GM19463 (cell line): ENCODE measurements at regions not wholly inside any gene's neighbourhood (a gene's known extent, or its start where the extent isn't known, plus 50 kb on each side); places are given as distances from the start of the nearest gene placed in this dataset.

ENCODE experiments used
- ATAC-seq: cut with Tn5 transposase; IDR thresholded peaks from one replicate; pipeline ENCODE4 v1.9.1; 2021; ENCODE audit warnings: mild to moderate bottlenecking, moderate library complexity; ENCODE audit not compliant: unreplicated experiment

DNA sequence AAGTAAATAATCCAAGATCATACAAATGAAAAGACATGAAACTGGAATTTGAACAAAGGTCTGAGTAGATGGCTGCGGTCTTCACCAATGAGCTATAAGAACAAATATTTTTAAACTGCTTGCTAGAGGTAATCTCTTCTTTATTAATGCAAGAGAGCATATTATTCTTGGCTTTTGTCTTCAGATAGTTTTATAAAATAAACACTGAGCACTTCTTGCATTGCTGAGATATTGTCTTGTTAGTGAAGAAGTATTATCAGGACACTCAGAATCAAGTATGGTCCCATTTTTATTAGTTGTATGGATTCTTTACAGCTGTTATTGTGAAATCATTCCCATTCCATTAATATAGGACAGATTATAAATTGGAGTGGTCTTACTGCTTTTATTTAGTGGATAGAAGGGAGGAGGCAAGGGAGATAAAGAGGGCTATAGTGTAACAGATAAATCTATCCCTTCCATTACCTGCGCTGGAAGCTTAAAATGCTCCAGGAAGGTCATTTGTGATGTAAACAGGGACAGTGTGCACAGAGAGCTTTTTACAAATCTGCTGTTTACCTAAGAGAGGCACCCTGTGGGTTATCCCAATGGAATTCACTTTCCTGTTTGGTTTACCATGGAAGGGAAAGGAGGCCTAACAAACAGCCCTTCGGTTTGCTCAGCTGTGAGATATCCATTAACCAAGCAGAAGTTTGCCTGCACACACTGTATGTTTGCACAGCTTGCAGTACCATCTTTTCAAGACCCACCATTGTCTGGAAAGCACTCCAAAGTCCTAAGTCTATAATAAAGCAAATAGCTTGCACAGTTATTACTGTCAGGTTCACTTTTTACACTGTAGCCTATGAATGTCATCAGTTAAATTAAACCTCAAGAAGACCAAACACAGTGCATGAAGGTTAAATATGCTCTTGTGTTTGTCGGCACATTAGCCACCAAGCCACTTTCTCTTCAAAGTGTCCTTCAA lies 347.7 kb upstream of the TGFBR2 start:
- no peak for ATAC-seq

DNA sequence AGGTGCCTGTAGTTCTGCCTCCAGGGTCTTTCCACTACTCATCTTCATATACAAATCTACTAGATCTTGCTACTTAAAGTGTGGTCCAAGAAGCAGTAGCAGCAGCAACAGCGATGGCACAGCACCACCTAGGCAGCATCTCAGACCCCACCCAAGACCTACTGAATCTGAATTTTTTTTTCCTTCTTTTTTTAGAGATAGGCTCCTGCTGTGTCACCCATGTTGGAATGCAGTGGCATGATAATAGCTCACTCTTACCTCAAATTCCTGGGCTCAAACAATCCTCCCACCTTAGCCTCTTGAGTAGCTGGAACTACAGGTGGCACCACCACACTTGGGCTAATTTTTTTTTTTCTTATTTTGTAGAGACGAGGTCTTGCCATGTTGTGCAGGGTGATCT lies 346.7 kb upstream of the TGFBR2 start:
- no peak for ATAC-seq

DNA sequence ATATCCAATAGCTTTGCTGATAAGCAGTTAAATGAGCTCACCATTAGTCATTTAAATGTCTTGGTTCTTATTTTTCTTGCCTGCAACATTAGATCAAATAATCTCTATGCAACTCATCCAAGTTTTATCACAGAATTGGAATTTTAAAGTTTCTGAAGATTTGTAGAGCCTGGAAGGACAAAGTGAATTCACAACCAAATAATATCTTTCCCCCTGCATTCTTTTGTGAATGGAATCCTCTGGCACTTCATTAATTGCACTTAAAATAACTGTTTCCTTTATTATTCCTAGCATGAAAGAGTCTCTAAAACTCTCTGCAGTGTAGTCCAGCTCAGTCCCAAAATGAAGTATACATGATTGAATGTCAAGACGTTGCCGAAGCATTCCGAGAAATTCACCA lies 345.6 kb upstream of the TGFBR2 start:
- no peak for ATAC-seq

DNA sequence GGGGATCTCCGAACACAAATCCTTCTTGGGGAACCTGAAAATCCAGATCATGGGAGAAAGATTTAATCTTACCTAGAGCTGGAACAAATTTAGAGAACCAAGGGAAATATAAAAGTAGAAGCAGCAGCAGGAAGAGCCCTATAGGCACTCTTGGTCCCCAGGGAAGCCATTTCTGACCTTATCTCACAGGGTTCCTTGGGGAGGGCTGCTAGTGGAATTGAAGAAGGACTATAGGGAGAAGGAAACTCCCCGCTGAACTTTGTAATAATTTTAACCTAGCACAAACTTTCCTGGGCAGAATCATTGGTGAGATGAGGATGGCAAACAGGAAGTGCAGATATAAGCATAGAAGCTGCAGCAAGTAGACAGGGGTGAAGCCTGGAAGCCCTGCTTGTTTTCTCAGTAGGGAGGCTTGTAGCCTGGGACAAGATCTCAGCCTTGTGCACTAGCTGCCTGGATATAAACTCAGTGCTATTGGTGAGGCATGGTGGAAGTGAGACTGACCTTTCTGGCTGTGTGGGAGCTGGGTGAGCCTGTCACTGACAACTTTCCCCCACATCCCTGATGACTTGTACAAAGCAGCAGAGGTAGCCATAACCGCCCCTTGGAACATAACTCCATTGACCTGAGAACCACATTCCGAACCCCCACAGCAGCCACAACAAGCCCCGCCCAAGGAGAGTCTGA lies 343.0 kb upstream of the TGFBR2 start:
- ATAC-seq, result no peak

DNA sequence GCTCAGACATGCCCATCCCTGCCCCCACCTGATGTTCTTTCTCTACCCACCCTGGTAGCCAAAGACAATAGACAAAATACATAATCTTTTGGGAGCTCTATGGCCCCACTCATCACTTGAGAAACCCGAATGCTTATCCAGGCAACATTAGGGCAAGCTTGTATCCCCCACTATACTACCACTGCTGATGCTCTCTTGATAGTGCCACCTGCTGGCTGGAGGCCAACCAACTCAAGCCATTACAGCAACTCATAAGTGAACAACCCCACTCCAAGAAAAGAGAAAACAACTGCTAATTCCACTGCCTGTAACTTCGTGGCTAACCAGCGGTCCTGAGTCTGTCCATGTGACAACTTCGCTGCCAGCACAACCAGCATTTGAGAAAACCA lies 342.5 kb upstream of the TGFBR2 start:
- ATAC-seq, result no peak

DNA sequence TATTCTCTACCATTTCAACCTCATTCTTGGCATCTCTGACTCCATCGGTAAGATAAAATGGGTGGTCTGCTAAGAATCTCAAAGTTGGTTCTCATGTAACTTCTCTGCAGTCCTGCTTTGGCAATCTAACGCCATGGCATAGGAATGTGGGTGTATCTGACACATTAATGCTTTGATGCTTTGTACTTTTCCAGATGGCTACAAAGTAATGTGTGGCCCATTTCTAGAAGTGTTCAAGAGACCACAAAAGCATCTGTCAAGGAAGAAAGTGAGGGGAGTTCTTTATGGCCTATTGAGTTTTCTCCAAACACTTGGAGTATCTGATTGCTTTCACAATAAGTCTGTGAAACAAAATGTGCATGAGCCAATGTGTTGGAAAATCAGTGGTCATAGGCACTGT lies 339.9 kb upstream of the TGFBR2 start:
- no peak for ATAC-seq

DNA sequence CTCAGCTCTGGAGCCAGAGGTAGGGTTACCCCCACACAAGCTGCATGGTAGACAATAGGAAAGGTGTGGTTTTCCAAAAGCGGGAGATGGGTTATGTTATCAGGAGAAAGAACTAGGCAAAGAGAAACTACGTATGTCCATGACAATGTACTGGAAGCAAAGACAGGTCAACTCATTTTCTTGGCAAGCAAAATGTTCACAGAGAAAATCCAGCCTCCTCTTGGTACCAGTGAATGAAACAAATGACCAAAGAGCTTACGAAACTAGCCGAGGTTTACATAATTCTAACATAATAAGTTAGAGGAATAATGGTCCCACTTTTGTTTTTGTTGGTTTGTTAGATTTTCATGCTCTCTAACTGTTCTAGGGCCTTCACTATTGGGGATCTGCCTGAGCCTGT lies 338.1 kb upstream of the TGFBR2 start:
- no peak for ATAC-seq

DNA sequence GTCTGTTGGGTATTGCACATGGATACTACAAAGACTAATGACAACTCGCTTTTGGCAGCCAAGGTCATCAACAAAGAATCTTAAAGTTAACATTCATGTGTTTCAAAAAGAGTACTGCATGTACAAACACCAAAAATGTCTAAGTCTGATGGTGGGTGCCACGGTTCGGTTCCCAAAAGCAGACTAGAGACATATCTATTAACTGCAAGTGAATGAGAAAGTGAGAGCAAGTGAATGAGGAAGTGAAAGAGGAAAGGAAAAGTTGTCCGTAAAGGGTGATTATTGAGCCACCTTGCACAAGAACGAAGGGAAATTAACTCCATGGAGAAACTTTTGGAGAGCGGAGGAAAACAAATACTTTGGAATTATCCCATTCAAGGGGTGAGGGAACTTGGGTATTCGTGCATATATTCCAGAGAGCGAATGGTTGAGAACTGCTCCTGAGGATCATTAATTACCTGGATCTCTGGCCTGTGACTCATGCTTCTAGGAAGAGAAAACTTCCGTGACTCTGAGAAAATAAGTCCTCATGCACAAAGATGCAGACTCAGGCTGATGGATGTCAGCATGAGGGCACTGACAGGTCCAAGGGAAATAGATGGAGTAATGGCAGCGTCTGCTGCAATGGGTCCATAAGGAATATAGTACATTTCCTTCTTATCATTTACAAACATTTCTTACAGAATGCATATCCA lies 336.5 kb upstream of the TGFBR2 start:
- peak; percentile 78 for ATAC-seq

DNA sequence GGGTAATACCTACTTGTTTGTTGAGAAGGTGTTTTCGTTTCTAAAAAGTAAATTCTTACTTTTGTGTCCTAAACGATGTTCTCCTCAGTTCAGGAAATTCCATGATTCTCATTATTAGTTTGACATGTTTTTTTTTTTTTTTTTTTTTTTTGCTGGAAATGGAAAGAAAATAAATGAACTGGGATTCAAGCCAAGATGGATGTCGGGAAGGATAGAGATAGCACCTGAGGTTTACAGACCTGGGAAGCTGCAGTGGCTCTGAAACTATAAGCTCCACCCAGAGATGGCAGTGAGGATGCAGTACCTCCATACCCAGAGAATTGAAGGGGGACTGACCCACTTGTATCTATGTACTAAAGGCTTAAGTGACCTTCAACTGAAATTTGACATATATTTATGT lies 334.6 kb upstream of the TGFBR2 start:
- no peak for ATAC-seq

DNA sequence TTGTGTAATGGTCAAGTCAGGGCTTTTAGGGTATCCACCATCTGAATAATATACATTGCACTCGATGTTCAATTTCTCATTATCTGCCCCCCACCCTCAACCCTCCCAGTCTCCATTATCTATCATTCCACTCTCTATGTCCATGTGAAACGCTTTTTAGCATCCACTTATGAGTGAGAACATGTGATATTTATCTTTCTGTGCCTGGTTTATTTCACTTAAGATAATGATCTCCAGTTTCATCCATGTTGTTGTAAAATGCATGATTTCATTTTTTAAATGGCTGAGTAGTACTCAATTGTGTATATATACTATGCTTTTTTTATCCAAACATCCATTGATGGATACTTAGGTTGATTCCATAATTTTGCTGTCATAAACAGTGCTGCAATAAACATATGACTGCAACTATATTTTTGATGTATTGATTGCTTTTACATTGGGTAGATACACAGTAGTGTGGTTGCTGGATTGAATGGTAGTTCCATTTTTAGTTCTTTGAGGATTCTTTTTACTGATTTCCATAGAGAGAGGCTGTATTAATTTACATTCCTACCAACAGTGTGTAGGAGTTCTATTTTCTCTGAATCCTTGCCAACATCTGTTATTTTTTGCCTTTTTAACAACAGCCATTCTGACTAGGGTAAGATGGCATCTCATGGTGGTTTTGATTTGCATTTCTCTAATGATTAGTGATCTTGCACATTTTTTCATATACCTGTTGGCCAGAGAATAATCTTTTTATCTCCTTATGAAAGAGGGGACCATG lies 332.9 kb upstream of the TGFBR2 start:
- no peak for ATAC-seq

DNA sequence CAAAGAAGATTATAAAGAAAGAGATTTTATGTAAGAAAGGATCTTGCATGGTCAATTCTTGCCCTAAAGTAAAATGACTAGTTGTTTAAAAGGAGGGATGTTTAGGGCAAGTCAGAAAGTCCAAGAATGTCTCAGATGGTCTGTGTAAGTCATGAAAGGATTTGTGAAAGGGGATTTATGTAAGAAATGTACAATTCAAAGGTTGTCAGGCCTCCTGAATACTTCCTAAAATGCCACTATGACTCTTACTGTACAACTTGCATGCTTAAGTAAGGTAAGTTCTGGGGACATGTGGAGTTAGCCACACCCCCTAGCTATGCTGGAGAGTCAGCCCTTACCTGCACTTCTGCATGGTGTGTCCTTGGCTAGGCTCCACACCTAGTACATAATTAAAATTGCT lies 328.9 kb upstream of the TGFBR2 start:
- no peak for ATAC-seq

DNA sequence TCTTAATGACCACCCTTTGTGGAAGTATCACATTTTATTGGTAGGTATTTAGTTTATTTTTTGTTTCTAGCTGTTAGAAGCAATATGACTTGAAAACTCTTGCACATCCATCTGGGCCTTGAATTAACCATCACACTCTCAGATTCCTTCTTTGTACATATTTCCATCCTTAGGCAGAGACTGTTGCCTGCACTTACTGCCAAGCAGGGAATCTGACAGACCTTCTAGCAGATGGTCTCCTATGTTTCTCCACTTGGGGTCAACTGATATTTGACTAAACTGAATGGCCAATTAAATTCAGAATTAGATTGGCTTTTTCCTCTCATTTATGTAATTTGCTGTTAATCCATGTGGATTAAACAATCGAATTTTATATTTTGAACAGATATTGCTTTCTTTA lies 324.9 kb upstream of the TGFBR2 start:
- no peak for ATAC-seq

DNA sequence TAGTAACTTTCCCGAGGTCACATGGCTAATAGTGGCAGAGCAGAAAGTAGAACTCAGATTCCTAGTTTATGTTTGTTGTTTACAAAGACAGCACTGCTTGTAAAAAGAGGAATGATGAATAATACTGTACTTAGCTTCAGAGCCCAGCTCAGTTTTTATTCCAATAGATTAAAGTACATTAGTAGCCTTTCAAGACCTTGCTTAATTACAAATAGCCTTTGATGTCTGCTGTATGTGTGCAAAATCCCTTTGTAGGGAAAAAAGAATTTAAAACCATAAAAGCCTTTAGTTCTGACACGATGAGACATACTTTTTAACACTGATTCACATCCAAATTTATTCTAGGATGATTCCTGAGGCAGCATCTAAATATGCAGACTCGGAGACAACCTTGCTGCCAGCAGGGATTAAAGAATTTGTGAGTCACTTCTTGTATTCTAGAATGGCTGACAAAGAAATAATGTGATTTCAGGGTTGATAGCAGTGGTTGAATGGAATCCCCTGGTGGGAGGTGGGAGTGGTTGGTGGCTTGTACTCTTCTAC lies 324.2 kb upstream of the TGFBR2 start:
- ATAC-seq, result no peak

DNA sequence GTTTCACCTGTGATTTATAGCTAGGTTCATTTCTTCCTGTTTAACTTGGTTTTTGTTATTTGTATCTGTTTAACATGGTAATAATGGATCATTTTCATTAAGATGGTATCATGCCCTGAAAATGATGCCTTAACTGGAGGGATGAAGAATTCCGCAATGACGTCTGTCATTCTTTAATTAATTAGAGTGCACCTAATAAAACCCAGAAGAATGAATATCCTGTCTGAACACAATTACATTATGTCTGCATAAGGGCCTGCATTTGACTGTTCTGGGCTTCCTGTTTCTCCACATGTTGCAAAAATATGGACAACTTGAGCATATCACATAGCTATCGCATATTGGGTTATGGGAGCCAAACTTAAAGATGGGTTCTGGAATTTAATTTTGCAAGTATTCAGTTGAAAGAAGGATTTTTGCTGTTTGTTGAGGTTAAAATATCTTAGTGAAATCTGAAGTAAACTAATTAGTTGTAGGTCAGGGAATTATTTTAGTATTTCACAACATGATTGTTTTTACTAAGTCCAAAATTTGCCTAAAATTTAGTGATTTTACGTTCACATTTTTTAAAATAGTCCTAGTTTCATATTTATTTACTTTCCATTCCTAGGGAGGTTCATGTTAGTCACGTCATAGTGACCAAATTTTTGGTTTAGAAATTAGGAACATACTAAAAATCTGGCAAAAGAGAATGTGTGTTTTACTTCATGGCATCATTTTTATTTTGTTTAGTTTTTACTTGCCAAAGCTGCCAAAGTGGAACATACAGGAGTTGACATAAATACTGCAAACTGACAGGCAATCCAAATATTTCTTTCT lies 321.0 kb upstream of the TGFBR2 start:
- ATAC-seq, result no peak

DNA sequence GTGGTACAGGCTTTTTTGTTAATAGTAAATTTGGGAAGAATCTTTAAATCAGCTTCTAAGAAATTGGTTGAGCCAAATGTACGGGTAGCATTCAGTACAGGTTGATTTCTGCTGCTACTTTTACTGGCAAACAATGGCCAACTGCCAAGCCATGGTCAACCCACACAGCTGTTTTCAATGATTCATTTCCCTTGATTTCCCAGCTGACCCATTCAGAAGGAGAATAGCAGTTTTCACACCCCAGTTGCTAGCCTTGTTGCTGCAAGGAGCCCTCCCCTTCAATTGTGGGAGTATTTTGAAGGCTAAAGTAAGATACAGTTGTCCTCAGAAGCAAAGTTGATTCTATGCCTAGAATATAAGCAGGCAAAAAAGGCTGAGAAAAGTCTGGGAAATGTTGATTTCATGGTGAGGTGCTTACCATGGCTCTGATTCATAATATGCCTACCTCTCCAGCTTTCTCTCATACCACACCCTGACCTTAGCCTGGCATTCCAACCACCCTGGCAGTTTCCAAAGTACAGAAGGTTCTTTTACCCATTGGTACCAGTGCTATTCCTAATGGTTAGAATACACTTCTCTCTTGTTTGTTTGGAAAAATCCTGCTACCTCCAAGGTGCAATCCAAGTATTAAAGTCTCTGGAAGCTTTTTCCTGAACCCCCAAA lies 320.3 kb upstream of the TGFBR2 start:
- no peak for ATAC-seq

DNA sequence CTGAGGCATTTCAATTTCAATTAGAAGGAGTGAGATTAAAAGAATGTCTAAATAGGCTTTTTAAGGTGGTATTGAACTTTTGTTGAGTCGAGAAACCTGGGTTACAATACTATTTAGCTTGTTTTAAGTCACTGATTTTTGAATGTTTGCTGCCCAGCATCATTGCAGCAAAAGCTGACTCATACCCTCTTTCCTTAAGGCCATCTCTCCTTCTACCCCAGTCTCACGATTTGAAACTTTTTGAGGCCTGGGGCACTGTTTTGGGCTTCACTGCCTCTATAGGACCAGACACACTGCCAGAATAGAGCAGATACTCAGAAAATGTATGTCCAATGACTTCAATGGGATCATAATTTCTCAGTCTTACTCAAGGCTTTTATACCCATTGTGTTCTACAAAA lies 319.6 kb upstream of the TGFBR2 start:
- ATAC-seq, result no peak

DNA sequence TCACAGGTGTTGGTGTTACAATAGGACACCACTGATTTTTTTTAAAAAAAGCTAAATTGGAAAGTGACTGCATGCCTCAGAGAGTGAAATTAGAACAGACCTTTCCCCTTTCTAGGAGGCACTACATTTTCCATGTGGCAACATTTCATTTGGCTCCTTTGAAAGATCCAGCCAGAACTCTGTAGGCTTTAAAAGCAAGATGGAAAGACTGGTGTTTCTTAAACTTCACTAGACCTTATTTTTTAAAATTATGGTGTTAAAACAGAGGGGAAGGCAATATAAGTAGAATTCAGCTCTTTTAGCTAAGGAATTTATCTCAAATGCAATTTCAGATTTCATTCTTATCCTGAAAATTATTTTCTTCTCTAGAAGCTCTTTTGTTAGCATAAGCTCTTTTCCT lies 317.6 kb upstream of the TGFBR2 start:
- no peak for ATAC-seq

DNA sequence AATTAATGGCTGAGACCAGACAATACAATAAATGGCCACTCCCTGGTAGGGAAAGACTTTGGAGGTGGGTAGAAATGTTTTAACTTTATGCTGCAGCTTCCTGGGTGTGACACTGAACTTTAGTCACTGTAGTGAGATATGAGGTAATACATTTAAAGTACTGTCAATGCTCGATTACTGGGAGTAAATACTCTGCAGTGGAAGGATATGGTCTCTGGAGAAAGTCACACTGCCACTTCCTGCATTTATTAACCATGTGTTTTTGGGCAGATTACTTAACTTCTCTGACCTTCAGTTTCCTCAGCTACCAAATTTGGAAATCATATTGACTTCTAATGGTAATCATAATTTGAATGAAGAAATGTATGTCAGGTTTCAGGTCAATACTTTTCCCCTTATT lies 317.1 kb upstream of the TGFBR2 start:
- no peak for ATAC-seq

DNA sequence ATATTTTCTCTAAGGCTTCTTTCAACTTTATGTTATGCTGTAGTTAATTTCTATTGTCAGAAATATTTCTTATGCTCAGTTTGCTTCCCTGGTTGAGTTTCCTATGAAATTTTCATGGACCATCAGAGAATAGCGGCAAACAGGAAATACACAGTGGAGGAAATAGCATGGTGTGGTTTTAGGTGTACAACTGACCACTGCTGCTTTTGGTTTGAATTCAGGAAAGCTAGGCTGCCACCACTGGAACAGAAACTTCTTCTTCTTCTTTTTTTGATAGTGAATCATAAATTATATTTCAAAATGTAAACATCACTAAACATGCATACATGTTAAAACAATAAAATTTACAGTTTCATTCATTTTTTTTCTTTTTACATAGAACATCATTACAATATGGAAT lies 316.6 kb upstream of the TGFBR2 start:
- no peak for ATAC-seq
